Suprapubic skin (tissue), 3 donors: ENCODE measurements at regions not wholly inside any gene's neighbourhood (a gene's known extent, or its start where the extent isn't known, plus 50 kb on each side); places are given as distances from the start of the nearest gene placed in this dataset.

Experiments
- CTCF ChIP-seq, 2 donors: fragments of 200-600 bp in 1 of 2; fragments of 450-650 bp in 1 of 2; sonication (generic) in 1 of 2; IDR thresholded peaks; one replicate each; pipeline ENCODE4 v1.5.1; 2016 to 2019; ENCODE audit warnings: antibody characterized with exemption in 2 of 2, mild to moderate bottlenecking in 1 of 2, moderate library complexity in 1 of 2
- POLR2AphosphoS5 ChIP-seq, 3 donors: sonication (generic); formaldehyde crosslinking; IDR thresholded peaks; one replicate each; pipeline ENCODE4 v1.6.1; 2017; ENCODE audit warnings: antibody characterized with exemption in 3 of 3

GRCh38 chr1:30047576-30047975 lies 675.8 kb downstream of the MATN1 start:
- TF ChIP-seq POLR2AphosphoS5 (IDR thresholded peaks at IDR 0.05) (no peak), CTCF (IDR thresholded peaks at IDR 0.05) (no peak)
